HepG2 (cell line): ENCODE measurements at regions not wholly inside any gene's neighbourhood (a gene's known extent, or its start where the extent isn't known, plus 50 kb on each side); places are given as distances from the start of the nearest gene placed in this dataset.

Experiments
- ATAC-seq: fragments of 200-7000 bp; cut with Tn5 transposase; 3 replicates; pipeline ENCODE4 v1.9.1; 2020; ENCODE audit warnings: mild to moderate bottlenecking, moderate library complexity
- BruUV-seq: library from RNA; stranded (reverse); fragments of 400-500 nt; replicated peaks from 2 replicates; lab custom pipeline; 2021; lab: Mats Ljungman, UMichigan
- CTCF ChIA-PET: fragments of 300-600 bp; formaldehyde crosslinking; extraction: SDS; loops from one replicate; lab custom pipeline; 2021; ENCODE audit warnings: low total read pairs, inconsistent platforms, low intra/inter-chr PET ratio; lab: Yijun Ruan, JAX
- POLR2A ChIA-PET: fragments of 350-600 bp; sonication (Branson Sonifier 250); formaldehyde crosslinking; loops from one replicate; lab custom pipeline; 2020; ENCODE audit warnings: antibody characterized with exemption, inconsistent platforms; lab: Yijun Ruan, JAX
- DNase-seq: peaks from one replicate; pipeline ENCODE4 v3.0.0-alpha.2; 2015; ENCODE audit warnings: low spot score
- FAIRE-seq: peaks from 3 replicates; lab custom pipeline; 2011; peaks lifted over from hg19 to GRCh38; lab: Jason Lieb, UNC
- H2AFZ ChIP-seq: one replicate; pipeline ENCODE4 v1.6.1; 2011; ENCODE audit warnings: low read length, inconsistent platforms
- H3K27ac ChIP-seq: fragments of 300-600 bp; 3 replicates; pipeline ENCODE4 v1.8.0; 2011; ENCODE audit warnings: mixed run types, mild to moderate bottlenecking, mixed read lengths, low read length, inconsistent platforms; ENCODE audit not compliant: insufficient read depth; ENCODE audit errors: extremely low read length
- H3K27me3 ChIP-seq, 2 experiments: fragments of 200-600 bp in 1 of 2; 2 replicates in 1 of 2; 3 replicates in 1 of 2; pipeline versions ENCODE4 v1.6.0 to v1.8.0; 2011; ENCODE audit warnings: low read length in 2 of 2, mild to moderate bottlenecking in 2 of 2, moderate library complexity in 2 of 2, inconsistent platforms in 1 of 2; ENCODE audit not compliant: insufficient read depth in 2 of 2, control insufficient read depth in 1 of 2
- H3K36me3 ChIP-seq, 2 experiments: fragments of 200-600 bp in 1 of 2; replicated peaks in 1 of 2; 2 replicates in 1 of 2; 3 replicates in 1 of 2; pipeline versions ENCODE4 v1.5.1 to v1.8.0; 2011; ENCODE audit warnings: low read length in 2 of 2, inconsistent platforms in 1 of 2; ENCODE audit not compliant: insufficient read depth in 2 of 2, control insufficient read depth in 1 of 2
- H3K4me1 ChIP-seq: 2 replicates; pipeline ENCODE4 v1.5.1; 2012; ENCODE audit warnings: low read length, inconsistent platforms; ENCODE audit not compliant: insufficient read depth
- H3K4me2 ChIP-seq: 2 replicates; pipeline ENCODE4 v1.6.0; 2011; ENCODE audit warnings: low read depth, low read length, inconsistent platforms
- H3K4me3 ChIP-seq, 3 experiments: fragments of 200-600 bp in 1 of 3; sonication (generic), shearing (Covaris generic) in 1 of 3; replicated peaks in 1 of 3; 2 replicates each; pipeline ENCODE4 v1.5.1; 2011 to 2016; ENCODE audit warnings: low read length in 3 of 3, inconsistent platforms in 2 of 3, low read depth in 2 of 3, mild to moderate bottlenecking in 2 of 3, control low read depth in 1 of 3, mixed read lengths in 1 of 3; ENCODE audit not compliant: insufficient read depth in 1 of 3
- H3K79me2 ChIP-seq: one replicate; pipeline ENCODE4 v1.6.1; 2011; ENCODE audit warnings: low read length, inconsistent platforms; ENCODE audit not compliant: insufficient read depth
- H3K9ac ChIP-seq: 2 replicates; pipeline ENCODE4 v1.6.0; 2011; ENCODE audit warnings: mild to moderate bottlenecking, low read depth, low read length, inconsistent platforms; ENCODE audit not compliant: insufficient read depth
- H3K9me3 ChIP-seq: 2 replicates; pipeline ENCODE4 v1.5.1; 2012; ENCODE audit warnings: mild to moderate bottlenecking, low read length
- H4K20me1 ChIP-seq: 2 replicates; pipeline ENCODE4 v1.6.0; 2011; ENCODE audit warnings: inconsistent platforms, mild to moderate bottlenecking, low read length, moderate library complexity; ENCODE audit not compliant: insufficient read depth
- ATAD3A ChIP-seq: sonication (generic); formaldehyde crosslinking; IDR thresholded peaks from 2 replicates; pipeline ENCODE4 v1.4.0; 2020; ENCODE audit warnings: missing genetic modification reagents
- BCL6 ChIP-seq: IDR thresholded peaks from 2 replicates; pipeline ENCODE4 v1.6.1; 2016; ENCODE audit warnings: missing genetic modification reagents, missing compliant biosample characterization
- DMAP1 ChIP-seq: IDR thresholded peaks from 2 replicates; pipeline ENCODE4 v1.6.1; 2016
- JUND ChIP-seq: sonication (generic); formaldehyde crosslinking; IDR thresholded peaks from 2 replicates; pipeline ENCODE4 v1.8.0; 2022; ENCODE audit warnings: mild to moderate bottlenecking, missing genetic modification reagents
- KLF13 ChIP-seq: sonication (generic); formaldehyde crosslinking; IDR thresholded peaks from 2 replicates; pipeline ENCODE4 v1.4.0; 2020; ENCODE audit warnings: mild to moderate bottlenecking, missing genetic modification reagents
- MAF1 ChIP-seq: sonication (generic); formaldehyde crosslinking; IDR thresholded peaks from 2 replicates; pipeline ENCODE4 v1.5.0; 2020; ENCODE audit warnings: missing genetic modification reagents, borderline replicate concordance
- MTF2 ChIP-seq: sonication (generic); formaldehyde crosslinking; IDR thresholded peaks from 2 replicates; pipeline ENCODE4 v1.5.0; 2020; ENCODE audit warnings: missing genetic modification reagents, borderline replicate concordance
- RXRB ChIP-seq: IDR thresholded peaks from 2 replicates; pipeline ENCODE4 v1.6.1; 2016; ENCODE audit warnings: borderline replicate concordance, missing genetic modification reagents, missing compliant biosample characterization
- TAF1 ChIP-seq: sonication (generic); formaldehyde crosslinking; IDR thresholded peaks from 2 replicates; pipeline ENCODE4 v1.4.0; 2020; ENCODE audit warnings: missing genetic modification reagents
- TEAD2 ChIP-seq: sonication (generic); formaldehyde crosslinking; IDR thresholded peaks from 2 replicates; pipeline ENCODE4 v1.9.0; 2021; ENCODE audit warnings: missing genetic modification reagents
- UBTF ChIP-seq: sonication (generic); formaldehyde crosslinking; IDR thresholded peaks from 2 replicates; pipeline ENCODE4 v1.4.0; 2020; ENCODE audit warnings: mild to moderate bottlenecking, missing genetic modification reagents
- ZFP1 ChIP-seq: IDR thresholded peaks from 2 replicates; pipeline ENCODE4 v1.6.1; 2016
- ZNF44 ChIP-seq: sonication (generic); formaldehyde crosslinking; IDR thresholded peaks from 2 replicates; pipeline ENCODE4 v1.5.1; 2020; ENCODE audit warnings: mild to moderate bottlenecking, missing genetic modification reagents
- WGBS: methylation state at CpG from one replicate; pipeline ENCODE4 v1.1.6; 2017; ENCODE audit warnings: low lambda C conversion rate; 5-methylcytosine and 5-hydroxymethylcytosine counted together
- in situ Hi-C: cut with HindIII; loops from 2 replicates; pipeline ENCODE4 v1.10.0; 2017; ENCODE audit warnings: low pct_unique_long_range_greater_than_20kb; ENCODE audit not compliant: extremely low pct_ligation_motif_present
- intact Hi-C: fragments of 100-400 bp; cut with micrococcal nuclease; formaldehyde crosslinking; loops from one replicate; pipeline ENCODE4 v1.10.0; 2022; ENCODE audit not compliant: unreplicated experiment
- TF ChIP-seq, protein P1 (sequence below): sonication (generic); formaldehyde crosslinking; IDR thresholded peaks from 2 replicates; pipeline ENCODE4 v1.5.0; 2020; ENCODE audit warnings: missing genetic modification reagents
- TF ChIP-seq, protein P2 (sequence below): sonication (generic); formaldehyde crosslinking; IDR thresholded peaks from 2 replicates; pipeline ENCODE4 v1.5.0; 2020; ENCODE audit warnings: mild to moderate bottlenecking, missing genetic modification reagents
- TF ChIP-seq, protein P3 (sequence below): sonication (generic); formaldehyde crosslinking; IDR thresholded peaks from 2 replicates; pipeline ENCODE4 v1.4.0; 2020; ENCODE audit warnings: mild to moderate bottlenecking, missing genetic modification reagents

GRCh38 chr4:24672880-24673279 is 88.5 kb upstream of the DHX15 start:
- 49% methylated on average over 8 of the region's 8 CpGs for WGBS
- no peak for FAIRE-seq

More at GRCh38 chr4:24672880-24673279, 88.5 kb upstream of the DHX15 start:
- Histone ChIP-seq H3K36me3 (no peaks in the 10 kb centered on the region), H3K4me1 (no peaks in the 10 kb centered on the region), H3K27ac (no peak overlapping the region), H3K27me3 (no peaks in the 10 kb centered on the region), H3K4me2 (no peak overlapping the region), H3K79me2 (no peaks in the 10 kb centered on the region), H3K9me3 (no peaks in the 10 kb centered on the region), H2AFZ (no peak overlapping the region), H3K9ac (no peak overlapping the region), H3K4me3 (no peak overlapping the region), H4K20me1 (no peaks in the 10 kb centered on the region)
- no peak for ATAC-seq
- ChIA-PET POLR2A (no interaction called here), CTCF (no interaction called here)
- in situ Hi-C loops = no loop called here
- BruUV-seq = no TSS peak
- TF ChIP-seq KLF13 (CRISPR knock-in tag) = no peak
- no peak for TF ChIP-seq ATAD3A (CRISPR knock-in tag)
- no peak for TF ChIP-seq RXRB
- no peak for TF ChIP-seq UBTF
- TF ChIP-seq TAF1 (CRISPR knock-in tag) = no peak
- no peak for TF ChIP-seq DMAP1 (CRISPR knock-in tag)
- TF ChIP-seq ZNF44 (CRISPR knock-in tag) = no peak
- no peak for TF ChIP-seq ZFP1
- no peak for TF ChIP-seq BCL6
- no peak for TF ChIP-seq MAF1 (CRISPR knock-in tag)
- TF ChIP-seq, protein P1, sequence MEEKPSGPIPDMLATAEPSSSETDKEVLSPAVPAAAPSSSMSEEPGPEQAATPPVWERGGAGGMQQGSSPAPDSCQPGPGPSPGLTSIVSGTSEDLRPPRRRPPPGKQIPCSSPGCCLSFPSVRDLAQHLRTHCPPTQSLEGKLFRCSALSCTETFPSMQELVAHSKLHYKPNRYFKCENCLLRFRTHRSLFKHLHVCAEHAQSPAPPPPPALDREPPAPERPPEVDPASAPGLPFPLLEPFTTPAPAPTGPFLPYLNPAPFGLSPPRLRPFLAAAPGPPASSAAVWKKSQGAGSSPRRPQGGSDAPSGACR (CRISPR knock-in tag) = no peak
- TF ChIP-seq, protein P2, sequence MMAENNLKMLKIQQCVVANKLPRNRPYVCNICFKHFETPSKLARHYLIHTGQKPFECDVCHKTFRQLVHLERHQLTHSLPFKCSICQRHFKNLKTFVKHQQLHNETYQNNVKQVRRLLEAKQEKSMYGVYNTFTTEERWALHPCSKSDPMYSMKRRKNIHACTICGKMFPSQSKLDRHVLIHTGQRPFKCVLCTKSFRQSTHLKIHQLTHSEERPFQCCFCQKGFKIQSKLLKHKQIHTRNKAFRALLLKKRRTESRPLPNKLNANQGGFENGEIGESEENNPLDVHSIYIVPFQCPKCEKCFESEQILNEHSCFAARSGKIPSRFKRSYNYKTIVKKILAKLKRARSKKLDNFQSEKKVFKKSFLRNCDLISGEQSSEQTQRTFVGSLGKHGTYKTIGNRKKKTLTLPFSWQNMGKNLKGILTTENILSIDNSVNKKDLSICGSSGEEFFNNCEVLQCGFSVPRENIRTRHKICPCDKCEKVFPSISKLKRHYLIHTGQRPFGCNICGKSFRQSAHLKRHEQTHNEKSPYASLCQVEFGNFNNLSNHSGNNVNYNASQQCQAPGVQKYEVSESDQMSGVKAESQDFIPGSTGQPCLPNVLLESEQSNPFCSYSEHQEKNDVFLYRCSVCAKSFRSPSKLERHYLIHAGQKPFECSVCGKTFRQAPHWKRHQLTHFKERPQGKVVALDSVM = no peak
- TF ChIP-seq, protein P3, sequence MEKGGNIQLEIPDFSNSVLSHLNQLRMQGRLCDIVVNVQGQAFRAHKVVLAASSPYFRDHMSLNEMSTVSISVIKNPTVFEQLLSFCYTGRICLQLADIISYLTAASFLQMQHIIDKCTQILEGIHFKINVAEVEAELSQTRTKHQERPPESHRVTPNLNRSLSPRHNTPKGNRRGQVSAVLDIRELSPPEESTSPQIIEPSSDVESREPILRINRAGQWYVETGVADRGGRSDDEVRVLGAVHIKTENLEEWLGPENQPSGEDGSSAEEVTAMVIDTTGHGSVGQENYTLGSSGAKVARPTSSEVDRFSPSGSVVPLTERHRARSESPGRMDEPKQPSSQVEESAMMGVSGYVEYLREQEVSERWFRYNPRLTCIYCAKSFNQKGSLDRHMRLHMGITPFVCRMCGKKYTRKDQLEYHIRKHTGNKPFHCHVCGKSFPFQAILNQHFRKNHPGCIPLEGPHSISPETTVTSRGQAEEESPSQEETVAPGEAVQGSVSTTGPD = no peak
- TF ChIP-seq MTF2 (CRISPR knock-in tag) = no peak
- no peak for TF ChIP-seq JUND (CRISPR knock-in tag)
- no peak for TF ChIP-seq TEAD2 (CRISPR knock-in tag)
- intact Hi-C loops = no loop called here
- DNase-seq = no peak
